Muscle layer of colon (tissue), 2 donors: ENCODE measurements at regions not wholly inside any gene's neighbourhood (a gene's known extent, or its start where the extent isn't known, plus 50 kb on each side); places are given as distances from the start of the nearest gene placed in this dataset.

Experiments used
- H3K27ac ChIP-seq: one replicate; pipeline ENCODE4 v1.7.0; 2013; ENCODE audit warnings: low read depth, mild to moderate bottlenecking, low read length, moderate library complexity
- H3K27me3 ChIP-seq, 2 donors: one replicate each; pipeline ENCODE4 v1.7.0; 2013; ENCODE audit warnings: low read length in 2 of 2, mild to moderate bottlenecking in 2 of 2; ENCODE audit not compliant: insufficient read depth in 2 of 2, control insufficient read depth in 1 of 2
- H3K36me3 ChIP-seq: one replicate; pipeline ENCODE4 v1.7.0; 2013; ENCODE audit warnings: mild to moderate bottlenecking, low read length; ENCODE audit not compliant: insufficient read depth
- H3K4me1 ChIP-seq: one replicate; pipeline ENCODE4 v1.7.0; 2013; ENCODE audit warnings: mild to moderate bottlenecking, low read length; ENCODE audit not compliant: insufficient read depth
- H3K4me3 ChIP-seq, 2 donors: one replicate each; pipeline ENCODE4 v1.7.0; 2013; ENCODE audit warnings: low read length in 2 of 2, low read depth in 1 of 2, mild to moderate bottlenecking in 1 of 2, moderate library complexity in 1 of 2
- H3K9ac ChIP-seq: one replicate; pipeline ENCODE4 v1.7.0; 2013; ENCODE audit warnings: low read length
- H3K9me3 ChIP-seq: one replicate; pipeline ENCODE4 v1.7.0; 2013; ENCODE audit warnings: mild to moderate bottlenecking, low read length
- donor health status: abdominal sarcoma.
- donor health status: Adenocarcinoma of cecum.

DNA sequence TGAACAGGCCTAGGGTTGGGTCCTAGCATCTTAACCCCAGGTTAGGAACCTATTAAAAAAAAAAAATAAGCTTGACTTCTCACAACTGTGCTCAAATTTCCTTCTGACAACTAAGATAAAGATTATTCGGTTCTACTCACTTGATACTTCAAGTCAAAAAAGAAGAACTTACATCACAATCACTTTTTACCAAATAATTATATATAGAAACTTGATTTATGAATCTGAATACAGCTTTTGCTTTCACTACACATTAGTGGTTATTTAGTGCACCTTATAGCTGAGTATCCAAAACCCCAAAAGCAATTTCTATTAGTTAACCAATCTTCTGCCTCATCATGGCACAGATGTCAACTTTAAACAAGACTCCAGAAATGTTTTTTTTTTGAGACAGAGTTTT, 119.0 kb upstream of the DST start:
- H3K36me3 ChIP-seq, result no peaks in the 10 kb centered on the region
- H3K27ac ChIP-seq, result no peak overlapping the region
- no peaks in the 10 kb centered on the region for H3K9me3 ChIP-seq
- no peak overlapping the region for H3K4me3 ChIP-seq
- no peak overlapping the region for H3K9ac ChIP-seq
- H3K4me1 ChIP-seq, result peaks cover 63% of the 10 kb centered on the region
- H3K27me3 ChIP-seq, result no peaks in the 10 kb centered on the region

DNA sequence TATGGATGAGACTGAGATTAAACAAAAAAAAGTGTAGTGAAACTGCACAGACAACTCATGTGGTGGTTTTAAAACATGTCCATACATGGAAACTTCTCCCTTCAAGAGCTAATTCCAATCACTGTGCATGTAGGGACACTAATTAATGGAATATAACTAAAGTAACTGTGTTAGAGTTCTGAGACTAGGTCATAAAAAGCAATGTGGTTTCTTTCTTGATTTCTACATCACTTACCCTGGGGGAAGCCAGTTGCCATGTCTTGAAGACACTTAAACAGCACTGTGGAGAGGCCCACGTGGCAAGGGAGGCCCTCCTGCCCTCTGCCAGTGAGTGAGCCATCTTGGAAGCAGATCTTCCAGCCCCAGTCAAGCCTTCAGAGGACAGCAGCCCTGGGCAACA, 118.2 kb upstream of the DST start:
- Histone ChIP-seq H3K9me3 (no peaks in the 10 kb centered on the region), H3K4me3 (no peak overlapping the region), H3K4me1 (peaks cover 63% of the 10 kb centered on the region), H3K27me3 (no peaks in the 10 kb centered on the region), H3K36me3 (no peaks in the 10 kb centered on the region), H3K27ac (no peak overlapping the region), H3K9ac (no peak overlapping the region)

DNA sequence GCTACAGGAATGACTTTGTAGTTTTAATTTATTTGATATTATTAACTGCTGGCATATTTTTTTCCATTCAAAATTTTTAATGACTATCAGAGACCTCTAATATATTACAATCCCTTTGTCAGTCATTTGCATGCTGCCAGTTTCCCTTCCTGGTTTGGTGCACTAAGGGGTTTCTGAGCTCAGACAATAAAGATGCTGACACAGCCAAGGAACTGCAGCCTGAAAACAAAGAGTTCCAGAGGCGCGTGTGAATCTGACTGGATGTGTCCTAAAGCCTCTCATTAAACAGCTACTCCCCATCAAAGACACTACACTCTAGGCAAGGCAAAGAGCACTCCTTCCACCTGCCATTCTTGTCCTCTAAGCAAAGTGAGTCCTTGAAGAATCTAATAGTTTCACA, 116.8 kb upstream of the DST start:
- H3K27me3 ChIP-seq, result no peaks in the 10 kb centered on the region
- H3K9me3 ChIP-seq, result no peaks in the 10 kb centered on the region
- H3K4me3 ChIP-seq, result no peak overlapping the region
- H3K27ac ChIP-seq, result no peak overlapping the region
- no peak overlapping the region for H3K9ac ChIP-seq
- no peaks in the 10 kb centered on the region for H3K36me3 ChIP-seq
- peaks cover 60% of the 10 kb centered on the region for H3K4me1 ChIP-seq

DNA sequence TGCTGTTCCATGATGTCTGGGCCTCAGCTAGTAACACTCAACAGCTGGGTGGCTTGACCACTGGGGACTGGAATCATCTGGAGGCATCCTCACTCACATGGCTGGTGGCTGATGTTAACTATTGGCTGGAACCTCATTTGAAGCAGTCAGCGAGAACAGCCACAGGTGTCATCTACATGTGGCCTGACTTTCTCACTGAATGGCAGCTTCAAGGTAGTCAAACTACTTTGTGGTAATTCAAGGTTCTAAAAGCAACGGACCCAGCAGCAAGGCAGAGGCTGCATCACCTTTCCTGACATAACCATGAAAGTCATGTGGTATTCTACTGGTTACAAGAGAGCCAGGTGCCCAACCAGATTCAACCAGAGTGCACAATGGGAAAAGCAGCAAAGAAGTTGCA, 115.9 kb upstream of the DST start:
- H3K4me1 ChIP-seq, result peaks cover 53% of the 10 kb centered on the region
- no peak overlapping the region for H3K4me3 ChIP-seq

DNA sequence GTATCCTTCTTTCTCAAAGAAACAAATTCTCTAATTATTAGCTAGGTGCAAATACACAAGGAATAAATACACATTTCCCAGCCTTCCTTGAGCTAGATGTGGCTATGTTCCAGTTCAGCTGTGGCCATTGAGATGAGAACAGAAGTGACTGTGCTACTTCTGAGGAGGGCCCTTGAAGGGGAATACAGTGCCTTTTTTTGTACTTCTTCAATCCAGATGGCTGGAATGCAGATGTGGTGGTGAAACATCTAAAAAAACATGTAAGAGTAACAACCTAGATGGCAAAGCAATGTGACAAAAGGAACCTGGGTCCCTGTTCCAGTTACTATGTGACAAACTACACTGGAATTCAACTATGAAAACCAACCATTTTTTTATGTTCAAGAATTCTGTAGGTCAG, 115.4 kb upstream of the DST start:
- H3K9ac ChIP-seq, result no peak overlapping the region

More for the DNA sequence above, 115.9 kb upstream of the DST start:
- no peak overlapping the region for H3K9ac ChIP-seq
- H3K27ac ChIP-seq, result no peak overlapping the region
- H3K36me3 ChIP-seq, result no peaks in the 10 kb centered on the region
- no peaks in the 10 kb centered on the region for H3K9me3 ChIP-seq
- H3K27me3 ChIP-seq, result no peaks in the 10 kb centered on the region

DNA sequence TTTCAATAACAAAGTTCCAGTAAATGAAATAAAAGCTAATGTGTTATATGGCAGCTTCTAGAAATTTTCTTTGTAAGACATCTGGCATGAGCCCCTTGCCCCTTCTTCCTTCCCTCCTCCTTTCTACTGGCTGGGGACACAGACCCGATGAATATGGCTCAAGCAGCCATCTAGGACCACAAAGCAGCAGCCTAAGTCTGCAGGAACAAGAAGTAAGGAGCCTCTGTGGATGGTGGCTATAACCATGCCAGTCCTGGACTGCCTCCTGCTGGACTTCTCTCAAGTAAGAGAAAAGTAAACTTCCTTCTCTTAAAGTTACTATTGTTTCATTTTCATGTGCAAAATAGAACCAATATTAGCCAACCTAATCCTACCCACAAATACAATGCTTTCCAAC, 114.9 kb upstream of the DST start:
- H3K9me3 ChIP-seq, result no peaks in the 10 kb centered on the region
- H3K4me1 ChIP-seq, result peaks cover 51% of the 10 kb centered on the region
- H3K9ac ChIP-seq, result no peak overlapping the region
- H3K27me3 ChIP-seq, result no peaks in the 10 kb centered on the region
- no peak overlapping the region for H3K4me3 ChIP-seq
- H3K27ac ChIP-seq, result peak overlapping the region; percentile 27
- no peaks in the 10 kb centered on the region for H3K36me3 ChIP-seq

More for the DNA sequence above, 115.4 kb upstream of the DST start:
- H3K27ac ChIP-seq, result peak overlapping the region; percentile 3
- no peaks in the 10 kb centered on the region for H3K9me3 ChIP-seq
- H3K36me3 ChIP-seq, result no peaks in the 10 kb centered on the region
- no peak overlapping the region for H3K4me3 ChIP-seq
- H3K27me3 ChIP-seq, result no peaks in the 10 kb centered on the region
- H3K4me1 ChIP-seq, result peaks cover 53% of the 10 kb centered on the region

DNA sequence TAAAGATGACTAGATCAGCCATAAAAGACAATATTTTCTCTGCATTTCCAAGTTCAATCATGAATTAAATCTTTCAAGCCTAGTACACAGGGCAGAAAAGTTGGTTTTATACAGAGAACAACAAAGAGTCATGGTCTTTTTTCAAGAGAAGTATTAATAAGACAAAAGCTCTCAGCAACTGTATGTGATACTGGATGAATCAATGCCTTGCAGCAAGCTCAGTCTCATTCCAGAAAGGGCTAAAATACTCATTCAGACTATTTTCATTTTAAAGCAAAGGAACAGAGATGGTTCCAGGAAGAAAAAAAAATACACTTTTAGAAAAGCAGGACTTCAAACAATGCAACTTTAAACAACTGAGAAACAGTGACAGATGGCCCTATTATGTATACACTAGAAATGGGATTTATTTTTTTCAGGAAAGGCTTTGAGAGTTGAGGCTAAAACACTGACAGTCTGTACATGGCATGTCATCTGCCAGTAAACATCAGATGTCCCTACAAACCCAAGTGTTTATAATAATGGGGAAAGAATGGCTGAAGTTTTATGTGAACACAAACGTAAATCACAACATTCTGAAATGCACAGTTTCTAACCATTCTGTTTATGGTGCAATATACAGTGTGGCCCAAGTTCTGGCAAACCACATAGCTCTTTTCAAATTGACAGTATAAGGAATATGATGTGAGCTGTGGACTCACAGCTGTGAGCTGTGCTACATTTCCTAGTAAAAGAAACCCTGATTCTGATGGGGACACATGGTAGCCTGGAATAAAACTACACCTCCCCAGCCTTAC, 114.3 kb upstream of the DST start:
- Histone ChIP-seq H3K9ac (no peak overlapping the region), H3K4me3 (no peak overlapping the region)

DNA sequence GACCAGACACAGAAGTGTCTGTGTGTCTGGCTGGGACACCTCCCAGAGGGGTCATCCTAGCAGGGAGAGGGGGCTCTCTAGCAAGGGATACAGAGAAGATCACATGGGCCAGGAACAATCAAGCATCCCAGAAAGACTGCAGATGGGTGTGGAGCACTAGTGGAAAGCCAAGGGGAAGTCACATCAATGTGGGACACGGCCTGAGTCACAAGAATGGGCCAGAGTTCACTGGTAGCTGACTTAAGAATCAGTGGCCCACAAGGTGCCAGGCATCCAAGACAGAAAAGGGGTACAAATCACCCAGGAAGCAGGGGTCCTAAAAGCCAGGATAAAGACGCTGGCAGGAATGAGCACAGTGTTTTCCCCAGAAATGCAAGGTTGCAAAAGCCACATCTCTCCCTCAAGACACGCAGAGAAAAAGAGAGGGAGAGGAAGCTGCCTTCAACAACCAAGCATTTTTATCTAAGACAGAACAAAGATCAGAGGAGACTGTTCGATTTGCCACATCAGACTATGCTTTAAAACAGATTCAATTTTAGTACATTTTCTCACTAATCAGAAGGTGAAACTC, 113.6 kb upstream of the DST start:
- H3K27me3 ChIP-seq, result no peaks in the 10 kb centered on the region
- no peak overlapping the region for H3K4me3 ChIP-seq
- H3K4me1 ChIP-seq, result peaks cover 62% of the 10 kb centered on the region
- H3K27ac ChIP-seq, result peak overlapping the region; percentile 27
- H3K9ac ChIP-seq, result no peak overlapping the region
- H3K9me3 ChIP-seq, result no peaks in the 10 kb centered on the region
- H3K36me3 ChIP-seq, result no peaks in the 10 kb centered on the region

More for the DNA sequence above, 114.3 kb upstream of the DST start:
- Histone ChIP-seq H3K27me3 (no peaks in the 10 kb centered on the region), H3K4me1 (peaks cover 57% of the 10 kb centered on the region), H3K27ac (peak overlapping the region; percentile 27), H3K9me3 (no peaks in the 10 kb centered on the region), H3K36me3 (no peaks in the 10 kb centered on the region)

DNA sequence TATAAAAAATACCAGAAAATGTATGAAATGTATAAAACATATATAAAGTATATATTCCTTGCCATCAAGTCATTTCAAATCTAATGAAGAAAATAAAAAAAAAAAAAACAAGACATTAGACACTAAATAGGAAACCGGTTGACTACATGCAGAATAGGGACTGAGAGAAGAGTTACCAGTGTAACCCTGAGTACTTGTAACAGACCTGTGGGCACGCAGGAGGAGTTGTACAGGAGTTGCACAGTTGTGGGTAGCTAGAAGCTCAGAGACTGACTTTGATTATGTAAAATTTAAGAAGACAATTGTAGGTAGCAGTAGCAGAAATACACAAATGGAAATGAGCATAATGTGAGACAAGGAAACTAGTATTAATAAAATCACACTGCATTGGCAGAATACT, 112.4 kb upstream of the DST start:
- no peaks in the 10 kb centered on the region for H3K27me3 ChIP-seq
- H3K9ac ChIP-seq, result no peak overlapping the region
- H3K36me3 ChIP-seq, result no peaks in the 10 kb centered on the region
- no peaks in the 10 kb centered on the region for H3K9me3 ChIP-seq
- H3K27ac ChIP-seq, result no peak overlapping the region
- peaks cover 69% of the 10 kb centered on the region for H3K4me1 ChIP-seq
- H3K4me3 ChIP-seq, result no peak overlapping the region

DNA sequence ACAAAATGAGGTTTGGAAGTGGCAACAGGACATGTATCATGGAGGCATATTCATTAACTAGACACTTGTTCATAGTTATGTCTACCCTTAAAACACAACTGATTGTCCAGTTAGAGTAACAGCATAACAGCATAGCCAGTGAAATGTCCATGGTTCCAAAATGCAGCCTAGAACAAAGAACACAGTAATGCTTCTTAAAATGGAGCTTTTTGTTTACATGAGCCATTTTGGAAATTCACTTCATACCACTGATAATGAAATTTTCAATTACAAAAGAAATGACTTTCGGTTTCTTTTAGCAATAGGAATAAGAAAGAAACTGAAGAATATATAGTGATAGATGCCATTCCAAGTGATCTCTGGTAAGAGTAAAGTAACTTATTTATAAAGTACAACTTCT, 111.1 kb upstream of the DST start:
- H3K4me1 ChIP-seq, result peaks cover 72% of the 10 kb centered on the region
- H3K27ac ChIP-seq, result no peak overlapping the region
- no peak overlapping the region for H3K4me3 ChIP-seq
- no peaks in the 10 kb centered on the region for H3K9me3 ChIP-seq
- H3K9ac ChIP-seq, result no peak overlapping the region
- H3K27me3 ChIP-seq, result no peaks in the 10 kb centered on the region
- H3K36me3 ChIP-seq, result no peaks in the 10 kb centered on the region

DNA sequence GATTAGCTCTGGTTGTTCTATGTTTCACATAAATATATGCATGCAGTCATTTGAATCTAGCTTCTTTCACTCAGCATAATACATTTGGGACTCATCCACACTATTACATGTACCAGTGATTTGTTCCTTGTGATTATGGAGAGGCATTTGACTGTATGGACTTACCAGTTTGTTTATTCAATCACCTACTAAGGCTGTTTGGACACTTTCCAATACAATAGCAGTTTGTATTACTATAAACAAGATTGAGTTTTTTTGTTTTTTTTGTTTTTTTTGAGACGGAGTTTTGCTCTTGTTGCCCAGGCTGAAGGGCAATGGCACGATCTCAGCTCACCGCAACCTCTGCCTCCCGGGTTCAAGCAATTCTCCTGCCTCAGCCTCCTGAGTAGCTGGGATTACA, 109.8 kb upstream of the DST start:
- H3K9me3 ChIP-seq, result no peaks in the 10 kb centered on the region
- no peaks in the 10 kb centered on the region for H3K27me3 ChIP-seq
- H3K9ac ChIP-seq, result no peak overlapping the region
- peaks cover 60% of the 10 kb centered on the region for H3K4me1 ChIP-seq
- H3K27ac ChIP-seq, result no peak overlapping the region
- no peak overlapping the region for H3K4me3 ChIP-seq
- H3K36me3 ChIP-seq, result no peaks in the 10 kb centered on the region

DNA sequence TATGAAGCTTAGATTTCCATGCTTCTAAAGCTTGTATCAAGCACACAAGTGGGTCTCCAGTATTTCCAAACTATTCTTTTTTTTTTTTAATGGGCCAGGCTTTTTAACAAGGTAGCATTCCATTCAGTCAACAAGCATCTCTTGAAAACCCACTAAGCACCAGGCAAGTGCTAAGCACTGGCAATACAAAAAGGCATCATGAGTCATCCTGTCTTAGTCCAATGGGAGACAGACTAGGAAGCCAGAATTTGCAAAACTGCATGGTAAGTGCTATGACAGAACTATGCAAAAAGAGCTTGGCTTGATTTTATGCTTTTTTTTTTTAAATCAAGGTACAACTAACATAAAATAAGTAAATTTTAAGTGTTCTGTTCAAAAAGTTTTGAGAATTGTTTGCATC, 109.3 kb upstream of the DST start:
- Histone ChIP-seq H3K27ac (no peak overlapping the region), H3K27me3 (no peaks in the 10 kb centered on the region), H3K4me3 (no peak overlapping the region), H3K9ac (no peak overlapping the region), H3K4me1 (peaks cover 55% of the 10 kb centered on the region), H3K36me3 (no peaks in the 10 kb centered on the region), H3K9me3 (no peaks in the 10 kb centered on the region)
